ENCODE measurements at regions not wholly inside any gene's neighbourhood (a gene's known extent, or its start where the extent isn't known, plus 50 kb on each side); places are given as distances from the start of the nearest gene placed in this dataset.

GRCh38 chr9:28329323-28329722 is 756.0 kb upstream of the C9orf72 start:
- CTCF ChIA-PET = no interaction called here
- H3K9me1 ChIP-seq (replicated peaks; ENCODE audit: control insufficient read depth, extremely low read depth, insufficient read depth, low read length) = no peaks in the 10 kb centered on the region
- no peak for FAIRE-seq

More at GRCh38 chr9:28329323-28329722, 756.0 kb upstream of the C9orf72 start:
- TF ChIP-seq MYC (IDR thresholded peaks at IDR 0.05; ENCODE audit: low read depth, low read length) = no peak
- no peak for TF ChIP-seq MAX (IDR thresholded peaks at IDR 0.05; ENCODE audit: insufficient read depth, insufficient read length)
- TF ChIP-seq GATA2 (IDR thresholded peaks at IDR 0.05; ENCODE audit: insufficient read depth, insufficient read length, low read depth, low read length) = no peak
- TF ChIP-seq JUN (IDR thresholded peaks at IDR 0.05; ENCODE audit: borderline replicate concordance, insufficient read depth, insufficient read length, low read depth) = no peak
- no peak for TF ChIP-seq POLR2A (IDR thresholded peaks at IDR 0.05; ENCODE audit: low read depth, low read length)
- TF ChIP-seq FOS (IDR thresholded peaks at IDR 0.05; ENCODE audit: borderline replicate concordance, insufficient read depth, low read length) = no peak
- no peak for TF ChIP-seq POLR2AphosphoS5 (IDR thresholded peaks at IDR 0.05; ENCODE audit: insufficient read depth, low read depth, low read length)
- TF ChIP-seq CTCF (IDR thresholded peaks at IDR 0.05; ENCODE audit: extremely low read depth in 1 of 2, insufficient read depth in 1 of 2, low read depth in 1 of 2, low read length in 2 of 2) = no peak
- no peak for TF ChIP-seq EZH2 (IDR thresholded peaks at IDR 0.05; ENCODE audit: borderline replicate concordance, low read depth, low read length, severe bottlenecking)
- Histone ChIP-seq H3K79me2 (ENCODE audit: control insufficient read depth, insufficient read depth, low read length) (no peaks in the 10 kb centered on the region), H4K20me1 (replicated peaks; ENCODE audit: control insufficient read depth, extremely low read depth, insufficient read depth, low read length) (no peaks in the 10 kb centered on the region), H3K4me3 (replicated peaks in 1 of 3; ENCODE audit: insufficient read depth in 1 of 3, low read depth in 1 of 3, low read length in 3 of 3) (no peak overlapping the region), H3K36me3 (ENCODE audit: control insufficient read depth in 2 of 2, extremely low read depth in 1 of 2, insufficient read depth in 2 of 2, low read length in 2 of 2) (no peaks in the 10 kb centered on the region), H3K9ac (replicated peaks; ENCODE audit: extremely low read depth, insufficient read depth, low read length) (no peak overlapping the region), H2AFZ (ENCODE audit: low read depth, low read length) (no peak overlapping the region), H3K27ac (ENCODE audit: insufficient read depth, low read depth, low read length) (no peak overlapping the region), H3K4me1 (ENCODE audit: control insufficient read depth, extremely low read depth, insufficient read depth, low read length) (no peaks in the 10 kb centered on the region), H3K4me2 (ENCODE audit: insufficient read depth, low read length) (no peak overlapping the region), H3K27me3 (ENCODE audit: control insufficient read depth in 2 of 2, insufficient read depth in 2 of 2, low read length in 2 of 2) (no peaks in the 10 kb centered on the region), H3K9me3 (replicated peaks; ENCODE audit: control insufficient read depth, insufficient read depth, low read length) (no peaks in the 10 kb centered on the region)
- dilution Hi-C loops (cut with MboI; ENCODE audit: extremely low pct_ligation_motif_present, low sequenced_read_pairs) = no loop called here
- BruUV-seq (replicated peaks) = no TSS peak
- no peak for DNase-seq (ENCODE audit: low read depth, low spot score)
- POLR2A ChIA-PET = no interaction called here
- intact Hi-C loops (cut with micrococcal nuclease) = no loop called here
